CD4-positive, alpha-beta memory T cell (primary cell): ENCODE measurements at regions not wholly inside any gene's neighbourhood (a gene's known extent, or its start where the extent isn't known, plus 50 kb on each side); places are given as distances from the start of the nearest gene placed in this dataset.

Experiments used
- CTCF ChIA-PET: fragments of 350-600 bp; sonication (Branson Sonifier 250); formaldehyde crosslinking; loops from one replicate; lab custom pipeline; 2021; ENCODE audit warnings: inconsistent platforms; ENCODE audit not compliant: partially characterized antibody; lab: Charles Lee
- POLR2A ChIA-PET: fragments of 350-600 bp; sonication (Branson Sonifier 250); formaldehyde crosslinking; loops from one replicate; lab custom pipeline; 2021; ENCODE audit not compliant: partially characterized antibody; lab: Charles Lee
- DNase-seq, 5 donors: peaks; one replicate each; pipeline versions ENCODE4 v3.0.0 to v3.0.0-alpha.2; 2020 to 2022; ENCODE audit warnings: mixed read lengths in 1 of 5
- H3K27ac ChIP-seq: one replicate; pipeline ENCODE4 v1.7.0; 2013; ENCODE audit warnings: low read depth, low read length
- H3K27me3 ChIP-seq: 2 replicates; pipeline ENCODE4 v1.7.0; 2013; ENCODE audit warnings: mild to moderate bottlenecking, low read length, moderate library complexity; ENCODE audit not compliant: insufficient read depth
- H3K36me3 ChIP-seq: 2 replicates; pipeline ENCODE4 v1.7.0; 2013; ENCODE audit warnings: mild to moderate bottlenecking, low read length, moderate library complexity; ENCODE audit not compliant: insufficient read depth
- H3K4me1 ChIP-seq: 2 replicates; pipeline ENCODE4 v1.7.0; 2013; ENCODE audit warnings: mild to moderate bottlenecking, low read length, moderate library complexity; ENCODE audit not compliant: insufficient read depth
- H3K4me3 ChIP-seq, 2 donors: one replicate each; pipeline ENCODE4 v1.7.0; 2013; ENCODE audit warnings: low read length in 2 of 2, mild to moderate bottlenecking in 1 of 2
- H3K9me3 ChIP-seq, 2 donors: one replicate each; pipeline ENCODE4 v1.7.0; 2013; ENCODE audit warnings: low read length in 2 of 2, control low read depth in 1 of 2; ENCODE audit not compliant: control insufficient read depth in 1 of 2
- H3K27ac Mint-ChIP-seq, 7 donors: one replicate each; pipeline ENCODE4 v1.8.0; 2020 to 2021; ENCODE audit warnings: mixed read lengths in 7 of 7, mild to moderate bottlenecking in 6 of 7, inconsistent platforms in 3 of 7, moderate library complexity in 3 of 7
- H3K27me3 Mint-ChIP-seq, 2 donors: one replicate each; pipeline ENCODE4 v1.8.0; 2020 to 2021; ENCODE audit warnings: mixed read lengths in 2 of 2
- H3K36me3 Mint-ChIP-seq, 2 donors: one replicate each; pipeline ENCODE4 v1.8.0; 2020 to 2021; ENCODE audit warnings: mixed read lengths in 2 of 2, inconsistent platforms in 1 of 2, mild to moderate bottlenecking in 1 of 2
- H3K4me1 Mint-ChIP-seq, 4 donors: one replicate each; pipeline ENCODE4 v1.8.0; 2020 to 2021; ENCODE audit warnings: mixed read lengths in 4 of 4, mild to moderate bottlenecking in 1 of 4
- H3K4me3 Mint-ChIP-seq, 8 donors: one replicate each; pipeline ENCODE4 v1.8.0; 2020 to 2021; ENCODE audit warnings: mixed read lengths in 8 of 8, mild to moderate bottlenecking in 7 of 8, moderate library complexity in 6 of 8, inconsistent platforms in 3 of 8
- H3K9me3 Mint-ChIP-seq, 8 donors: one replicate each; pipeline ENCODE4 v1.8.0; 2020 to 2021; ENCODE audit warnings: mixed read lengths in 8 of 8, mild to moderate bottlenecking in 5 of 8, inconsistent platforms in 3 of 8, moderate library complexity in 1 of 8
- intact Hi-C: fragments of 100-400 bp; cut with micrococcal nuclease; formaldehyde crosslinking; loops from one replicate; pipeline ENCODE4 v1.15.1; 2023

GRCh38 chr5:117205894-117206293 lies 631.3 kb upstream of the SEMA6A start:
- POLR2A ChIA-PET: no interaction called here
- Histone ChIP-seq H3K9me3 (no peaks in the 10 kb centered on the region), H3K36me3 (no peaks in the 10 kb centered on the region), H3K27ac (no peak overlapping the region), H3K27me3 (no peaks in the 10 kb centered on the region), H3K4me3 (no peak overlapping the region), H3K4me1 (no peaks in the 10 kb centered on the region)
- CTCF ChIA-PET: no interaction called here
- no peaks in the 10 kb centered on the region for H3K36me3 Mint-ChIP-seq
- H3K4me3 Mint-ChIP-seq: no peak overlapping the region
- H3K9me3 Mint-ChIP-seq: peaks cover 0 to 14% (median 5%) of the 10 kb centered on the region in 8 donors
- no peaks in the 10 kb centered on the region for H3K4me1 Mint-ChIP-seq
- H3K27me3 Mint-ChIP-seq: no peaks in the 10 kb centered on the region
- DNase-seq: no peak
- H3K27ac Mint-ChIP-seq: no peak overlapping the region
- intact Hi-C loops: no loop called here

GRCh38 chr5:117204926-117205869 lies 630.6 kb upstream of the SEMA6A start:
- H3K36me3 Mint-ChIP-seq: no peaks in the 10 kb centered on the region
- Histone ChIP-seq H3K4me3 (no peak overlapping the region), H3K27ac (no peak overlapping the region), H3K27me3 (no peaks in the 10 kb centered on the region), H3K4me1 (no peaks in the 10 kb centered on the region), H3K36me3 (no peaks in the 10 kb centered on the region), H3K9me3 (no peaks in the 10 kb centered on the region)
- ChIA-PET CTCF (no interaction called here), POLR2A (no interaction called here)
- H3K27me3 Mint-ChIP-seq: no peaks in the 10 kb centered on the region
- H3K27ac Mint-ChIP-seq: no peak overlapping the region
- H3K4me3 Mint-ChIP-seq: no peak overlapping the region
- H3K4me1 Mint-ChIP-seq: no peaks in the 10 kb centered on the region
- peaks cover 0 to 13% (median 4%) of the 10 kb centered on the region in 8 donors for H3K9me3 Mint-ChIP-seq
- DNase-seq: no peak
- intact Hi-C loops: no loop called here

GRCh38 chr5:117204404-117204803 lies 629.8 kb upstream of the SEMA6A start:
- intact Hi-C loops: no loop called here
- Histone ChIP-seq H3K27ac (no peak overlapping the region), H3K9me3 (no peaks in the 10 kb centered on the region), H3K4me3 (no peak overlapping the region), H3K27me3 (no peaks in the 10 kb centered on the region), H3K4me1 (no peaks in the 10 kb centered on the region), H3K36me3 (no peaks in the 10 kb centered on the region)
- DNase-seq: no peak
- H3K27me3 Mint-ChIP-seq: no peaks in the 10 kb centered on the region
- no peaks in the 10 kb centered on the region for H3K36me3 Mint-ChIP-seq
- H3K9me3 Mint-ChIP-seq: peaks cover 0 to 5% (median 2%) of the 10 kb centered on the region in 8 donors
- H3K4me1 Mint-ChIP-seq: no peaks in the 10 kb centered on the region
- ChIA-PET POLR2A (no interaction called here), CTCF (no interaction called here)
- no peak overlapping the region for H3K27ac Mint-ChIP-seq
- H3K4me3 Mint-ChIP-seq: no peak overlapping the region

- Histone ChIP-seq H3K27ac (no peak overlapping the region), H3K9me3 (no peaks in the 10 kb centered on the region), H3K4me3 (no peak overlapping the region), H3K4me1 (no peaks in the 10 kb centered on the region), H3K27me3 (no peaks in the 10 kb centered on the region), H3K36me3 (no peaks in the 10 kb centered on the region)
- no peaks in the 10 kb centered on the region for H3K27me3 Mint-ChIP-seq
- intact Hi-C loops: no loop called here
- ChIA-PET CTCF (no interaction called here), POLR2A (no interaction called here)
- H3K4me3 Mint-ChIP-seq: no peak overlapping the region
- DNase-seq: no peak
- H3K27ac Mint-ChIP-seq: no peak overlapping the region
- no peaks in the 10 kb centered on the region for H3K36me3 Mint-ChIP-seq
- H3K4me1 Mint-ChIP-seq: no peaks in the 10 kb centered on the region
- H3K9me3 Mint-ChIP-seq: peaks cover 0 to 4% (median 1%) of the 10 kb centered on the region in 8 donors
Observed at GRCh38 chr5:117203584-117203983, 629.0 kb upstream of the SEMA6A start.

- no peak overlapping the region for H3K27ac ChIP-seq
- Mint-ChIP-seq H3K4me3 (no peak overlapping the region), H3K9me3 (peaks cover 0 to 4% (median 1%) of the 10 kb centered on the region in 8 donors), H3K36me3 (no peaks in the 10 kb centered on the region), H3K27ac (no peak overlapping the region), H3K4me1 (no peaks in the 10 kb centered on the region), H3K27me3 (no peaks in the 10 kb centered on the region)
- intact Hi-C loops: no loop called here
- ChIA-PET POLR2A (no interaction called here), CTCF (no interaction called here)
- no peak overlapping the region for H3K4me3 ChIP-seq
- H3K27me3 ChIP-seq: no peaks in the 10 kb centered on the region
- no peak for DNase-seq
- H3K4me1 ChIP-seq: no peaks in the 10 kb centered on the region
- H3K36me3 ChIP-seq: no peaks in the 10 kb centered on the region
- H3K9me3 ChIP-seq: no peaks in the 10 kb centered on the region
Observed at GRCh38 chr5:117201001-117201400, 626.4 kb upstream of the SEMA6A start.

GRCh38 chr5:117195076-117195475 lies 620.5 kb upstream of the SEMA6A start:
- Mint-ChIP-seq H3K4me3 (no peak overlapping the region), H3K4me1 (no peaks in the 10 kb centered on the region), H3K36me3 (no peaks in the 10 kb centered on the region), H3K27me3 (no peaks in the 10 kb centered on the region), H3K9me3 (peaks cover 0 to 5% (median 3%) of the 10 kb centered on the region in 8 donors), H3K27ac (no peak overlapping the region)
- Histone ChIP-seq H3K9me3 (no peaks in the 10 kb centered on the region), H3K4me3 (no peak overlapping the region), H3K4me1 (no peaks in the 10 kb centered on the region), H3K27me3 (no peaks in the 10 kb centered on the region), H3K27ac (no peak overlapping the region), H3K36me3 (no peaks in the 10 kb centered on the region)
- intact Hi-C loops: no loop called here
- ChIA-PET POLR2A (no interaction called here), CTCF (no interaction called here)
- no peak for DNase-seq

- no peaks in the 10 kb centered on the region for H3K36me3 ChIP-seq
- Mint-ChIP-seq H3K9me3 (peaks cover 0 to 9% (median 4%) of the 10 kb centered on the region in 8 donors), H3K4me1 (no peaks in the 10 kb centered on the region), H3K27ac (no peak overlapping the region), H3K36me3 (no peaks in the 10 kb centered on the region), H3K4me3 (no peak overlapping the region), H3K27me3 (no peaks in the 10 kb centered on the region)
- no peaks in the 10 kb centered on the region for H3K27me3 ChIP-seq
- no peaks in the 10 kb centered on the region for H3K4me1 ChIP-seq
- no peak overlapping the region for H3K4me3 ChIP-seq
- intact Hi-C loops: no loop called here
- CTCF ChIA-PET: no interaction called here
- POLR2A ChIA-PET: no interaction called here
- no peak for DNase-seq
- H3K27ac ChIP-seq: no peak overlapping the region
- H3K9me3 ChIP-seq: no peaks in the 10 kb centered on the region
Observed at GRCh38 chr5:117191251-117191650, 616.6 kb upstream of the SEMA6A start.
